ENCODE measurements at regions not wholly inside any gene's neighbourhood (a gene's known extent, or its start where the extent isn't known, plus 50 kb on each side); places are given as distances from the start of the nearest gene placed in this dataset.
A peak's percentile ranks its signal among the peaks of the same experiment; 100 is the strongest.

DNA sequence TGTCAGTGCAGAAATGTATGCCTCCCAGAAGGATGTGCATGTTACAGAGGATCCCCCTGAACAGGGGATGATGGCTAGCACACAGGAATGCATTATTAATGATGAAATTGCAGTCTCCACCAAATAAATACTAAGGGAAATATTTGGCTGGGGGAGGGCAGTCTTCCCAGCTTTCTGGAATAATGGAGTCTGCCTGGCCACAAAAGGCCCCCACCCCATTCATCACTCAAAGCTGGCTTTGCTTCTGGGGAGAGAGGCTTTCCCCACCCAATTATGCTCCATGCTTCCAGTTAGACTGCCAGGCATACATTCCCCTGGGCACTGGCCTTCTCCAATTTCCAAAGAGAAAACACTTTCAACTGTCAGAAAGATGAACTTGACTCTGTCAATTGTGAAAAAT, 302.7 kb downstream of the SIPA1L2 start:
- no peak overlapping the region for H3K4me3 Mint-ChIP-seq
- Histone ChIP-seq H3K4me3 (no peak overlapping the region), H3K9me3 (ENCODE audit: low read depth) (no peaks in the 10 kb centered on the region), H4K20me1 (ENCODE audit: low read depth) (no peaks in the 10 kb centered on the region), H3F3A (ENCODE audit: low read depth) (no peaks in the 10 kb centered on the region), H3K4me2 (no peak overlapping the region), H3K27me3 (no peaks in the 10 kb centered on the region), H2AFZ (replicated peaks) (no peak overlapping the region), H3K36me3 (no peaks in the 10 kb centered on the region), H3K9ac (no peak overlapping the region), H3K27ac (no peak overlapping the region), H3K4me1 (no peaks in the 10 kb centered on the region), H3K79me2 (ENCODE audit: low read depth) (no peaks in the 10 kb centered on the region)
- peaks cover 16% of the 10 kb centered on the region for H3K9me3 Mint-ChIP-seq
- H3K27me3 Mint-ChIP-seq (ENCODE audit: insufficient read depth, low read depth): peaks cover 10% of the 10 kb centered on the region
- no peaks in the 10 kb centered on the region for H3K4me1 Mint-ChIP-seq
- DNase-seq (ENCODE audit: low spot score): no peak
- peaks cover 2% of the 10 kb centered on the region for H3K36me3 Mint-ChIP-seq
- H3K27ac Mint-ChIP-seq: no peak overlapping the region
- TF ChIP-seq, protein P1, sequence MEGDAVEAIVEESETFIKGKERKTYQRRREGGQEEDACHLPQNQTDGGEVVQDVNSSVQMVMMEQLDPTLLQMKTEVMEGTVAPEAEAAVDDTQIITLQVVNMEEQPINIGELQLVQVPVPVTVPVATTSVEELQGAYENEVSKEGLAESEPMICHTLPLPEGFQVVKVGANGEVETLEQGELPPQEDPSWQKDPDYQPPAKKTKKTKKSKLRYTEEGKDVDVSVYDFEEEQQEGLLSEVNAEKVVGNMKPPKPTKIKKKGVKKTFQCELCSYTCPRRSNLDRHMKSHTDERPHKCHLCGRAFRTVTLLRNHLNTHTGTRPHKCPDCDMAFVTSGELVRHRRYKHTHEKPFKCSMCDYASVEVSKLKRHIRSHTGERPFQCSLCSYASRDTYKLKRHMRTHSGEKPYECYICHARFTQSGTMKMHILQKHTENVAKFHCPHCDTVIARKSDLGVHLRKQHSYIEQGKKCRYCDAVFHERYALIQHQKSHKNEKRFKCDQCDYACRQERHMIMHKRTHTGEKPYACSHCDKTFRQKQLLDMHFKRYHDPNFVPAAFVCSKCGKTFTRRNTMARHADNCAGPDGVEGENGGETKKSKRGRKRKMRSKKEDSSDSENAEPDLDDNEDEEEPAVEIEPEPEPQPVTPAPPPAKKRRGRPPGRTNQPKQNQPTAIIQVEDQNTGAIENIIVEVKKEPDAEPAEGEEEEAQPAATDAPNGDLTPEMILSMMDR (IDR thresholded peaks at IDR 0.05): no peak
- no peak for TF ChIP-seq EZH2 (IDR thresholded peaks at IDR 0.05)
- TF ChIP-seq EZH2phosphoT487 (IDR thresholded peaks at IDR 0.05): no peak

DNA sequence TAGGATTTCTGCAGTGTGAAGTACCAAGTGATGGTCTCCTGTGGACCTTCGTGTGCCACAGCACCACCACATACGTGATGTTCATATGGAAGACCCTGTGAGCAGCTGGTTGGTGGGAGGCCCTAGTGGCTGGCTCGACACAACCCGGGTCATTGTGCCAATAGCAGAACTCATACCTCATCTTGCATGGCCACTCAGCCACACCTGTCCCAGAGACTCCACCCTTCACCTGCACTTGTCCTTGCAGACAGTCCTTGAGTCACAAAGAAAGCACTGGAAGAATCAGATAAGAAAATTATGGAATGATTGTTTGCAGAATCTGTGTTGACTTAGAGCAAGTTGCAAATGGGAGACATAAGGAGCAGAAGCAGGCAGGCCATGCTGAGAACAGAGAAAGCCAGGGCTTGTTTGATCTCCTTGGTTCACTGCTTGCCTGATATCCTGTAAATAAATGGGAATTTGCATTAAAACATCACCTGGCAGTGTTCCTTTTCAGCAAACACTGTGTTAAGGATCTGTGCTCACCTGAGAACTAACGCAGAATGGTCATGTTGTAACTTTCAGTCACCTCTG, 307.7 kb downstream of the SIPA1L2 start:
- H3K27ac ChIP-seq: no peak overlapping the region
- H2AFZ ChIP-seq (replicated peaks): no peak overlapping the region
- H3K27me3 ChIP-seq: no peaks in the 10 kb centered on the region
- Mint-ChIP-seq H3K27me3 (ENCODE audit: insufficient read depth, low read depth) (peaks cover 4% of the 10 kb centered on the region), H3K4me3 (no peak overlapping the region), H3K4me1 (peaks cover 10% of the 10 kb centered on the region), H3K27ac (no peak overlapping the region), H3K9me3 (peaks cover 4% of the 10 kb centered on the region), H3K36me3 (no peaks in the 10 kb centered on the region)
- H3K4me1 ChIP-seq: no peaks in the 10 kb centered on the region
- no peak overlapping the region for H3K9ac ChIP-seq
- no peak overlapping the region for H3K4me3 ChIP-seq
- TF ChIP-seq EZH2phosphoT487 (IDR thresholded peaks at IDR 0.05) (no peak), EZH2 (IDR thresholded peaks at IDR 0.05) (no peak)
- TF ChIP-seq, protein P1 (IDR thresholded peaks at IDR 0.05): no peak
- H3F3A ChIP-seq (ENCODE audit: low read depth): no peaks in the 10 kb centered on the region
- DNase-seq (ENCODE audit: low spot score): no peak
- H3K9me3 ChIP-seq (ENCODE audit: low read depth): no peaks in the 10 kb centered on the region
- H3K79me2 ChIP-seq (ENCODE audit: low read depth): no peaks in the 10 kb centered on the region
- no peaks in the 10 kb centered on the region for H3K36me3 ChIP-seq
- H3K4me2 ChIP-seq: no peak overlapping the region
- H4K20me1 ChIP-seq (ENCODE audit: low read depth): no peaks in the 10 kb centered on the region

DNA sequence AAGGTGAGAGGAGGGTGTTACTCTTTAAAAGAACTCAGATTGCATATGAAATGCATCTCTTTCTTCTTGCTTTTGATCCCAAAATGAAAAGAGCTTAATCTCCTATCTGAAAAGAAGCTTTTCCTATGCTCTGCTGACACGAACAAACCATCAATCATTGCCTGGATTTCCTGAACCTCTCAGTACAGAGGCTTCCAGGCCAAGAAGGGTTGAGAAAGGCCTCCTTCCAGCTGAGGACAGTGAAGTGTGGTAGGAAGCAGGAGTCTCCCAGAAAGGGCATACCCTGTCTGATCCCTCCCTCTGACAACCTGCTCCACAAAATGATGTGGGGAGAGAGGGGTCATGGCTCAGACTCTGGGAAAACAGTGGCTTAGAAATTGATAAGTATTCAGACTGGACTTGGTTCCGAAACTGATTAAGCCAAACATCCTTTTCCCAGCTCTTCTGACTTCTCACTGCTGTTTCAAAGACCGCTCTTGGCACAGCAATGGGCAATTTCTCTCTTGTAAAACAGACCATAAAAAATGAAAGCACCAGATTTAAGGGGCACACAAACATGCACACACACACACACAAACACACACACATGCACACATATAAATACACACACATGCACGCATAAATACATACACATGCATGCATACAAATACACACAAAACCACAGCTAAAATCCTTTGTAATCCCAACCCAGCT, 310.3 kb downstream of the SIPA1L2 start:
- no peaks in the 10 kb centered on the region for H3K4me1 ChIP-seq
- no peak overlapping the region for H3K27ac ChIP-seq
- peak overlapping the region; percentile 79 for H3K27ac Mint-ChIP-seq
- H3K9ac ChIP-seq: no peak overlapping the region
- H2AFZ ChIP-seq (replicated peaks): peak overlapping the region; percentile 63
- H3K9me3 ChIP-seq (ENCODE audit: low read depth): no peaks in the 10 kb centered on the region
- H3K36me3 Mint-ChIP-seq: no peaks in the 10 kb centered on the region
- H3K4me3 ChIP-seq: no peak overlapping the region
- H3K9me3 Mint-ChIP-seq: peaks cover 2% of the 10 kb centered on the region
- H3K4me1 Mint-ChIP-seq: peaks cover 10% of the 10 kb centered on the region
- H3K4me2 ChIP-seq: no peak overlapping the region
- no peaks in the 10 kb centered on the region for H3K79me2 ChIP-seq (ENCODE audit: low read depth)
- no peaks in the 10 kb centered on the region for H4K20me1 ChIP-seq (ENCODE audit: low read depth)
- no peaks in the 10 kb centered on the region for H3K36me3 ChIP-seq
- no peak overlapping the region for H3K4me3 Mint-ChIP-seq
- H3K27me3 Mint-ChIP-seq (ENCODE audit: insufficient read depth, low read depth): peaks cover 3% of the 10 kb centered on the region
- TF ChIP-seq, protein P1 (IDR thresholded peaks at IDR 0.05): no peak
- TF ChIP-seq EZH2phosphoT487 (IDR thresholded peaks at IDR 0.05) (no peak), EZH2 (IDR thresholded peaks at IDR 0.05) (no peak)
- no peaks in the 10 kb centered on the region for H3F3A ChIP-seq (ENCODE audit: low read depth)
- DNase-seq (ENCODE audit: low spot score): no peak
- H3K27me3 ChIP-seq: no peaks in the 10 kb centered on the region
